HepG2 (cell line): ENCODE measurements at regions not wholly inside any gene's neighbourhood (a gene's known extent, or its start where the extent isn't known, plus 50 kb on each side); places are given as distances from the start of the nearest gene placed in this dataset.

Experiments used
- ATAC-seq: fragments of 200-7000 bp; cut with Tn5 transposase; 3 replicates; pipeline ENCODE4 v1.9.1; 2020; ENCODE audit warnings: mild to moderate bottlenecking, moderate library complexity
- BruUV-seq: library from RNA; stranded (reverse); fragments of 400-500 nt; replicated peaks from 2 replicates; lab custom pipeline; 2021; lab: Mats Ljungman, UMichigan
- CTCF ChIA-PET: fragments of 300-600 bp; formaldehyde crosslinking; extraction: SDS; loops from one replicate; lab custom pipeline; 2021; ENCODE audit warnings: low total read pairs, inconsistent platforms, low intra/inter-chr PET ratio; lab: Yijun Ruan, JAX
- POLR2A ChIA-PET: fragments of 350-600 bp; sonication (Branson Sonifier 250); formaldehyde crosslinking; loops from one replicate; lab custom pipeline; 2020; ENCODE audit warnings: antibody characterized with exemption, inconsistent platforms; lab: Yijun Ruan, JAX
- DNase-seq: peaks from one replicate; pipeline ENCODE4 v3.0.0-alpha.2; 2015; ENCODE audit warnings: low spot score
- FAIRE-seq: peaks from 3 replicates; lab custom pipeline; 2011; peaks lifted over from hg19 to GRCh38; lab: Jason Lieb, UNC
- H2AFZ ChIP-seq: one replicate; pipeline ENCODE4 v1.6.1; 2011; ENCODE audit warnings: low read length, inconsistent platforms
- H3K27ac ChIP-seq: fragments of 300-600 bp; 3 replicates; pipeline ENCODE4 v1.8.0; 2011; ENCODE audit warnings: mixed run types, mild to moderate bottlenecking, mixed read lengths, low read length, inconsistent platforms; ENCODE audit not compliant: insufficient read depth; ENCODE audit errors: extremely low read length
- H3K27me3 ChIP-seq, 2 experiments: fragments of 200-600 bp in 1 of 2; 2 replicates in 1 of 2; 3 replicates in 1 of 2; pipeline versions ENCODE4 v1.6.0 to v1.8.0; 2011; ENCODE audit warnings: low read length in 2 of 2, mild to moderate bottlenecking in 2 of 2, moderate library complexity in 2 of 2, inconsistent platforms in 1 of 2; ENCODE audit not compliant: insufficient read depth in 2 of 2, control insufficient read depth in 1 of 2
- H3K36me3 ChIP-seq, 2 experiments: fragments of 200-600 bp in 1 of 2; replicated peaks in 1 of 2; 2 replicates in 1 of 2; 3 replicates in 1 of 2; pipeline versions ENCODE4 v1.5.1 to v1.8.0; 2011; ENCODE audit warnings: low read length in 2 of 2, inconsistent platforms in 1 of 2; ENCODE audit not compliant: insufficient read depth in 2 of 2, control insufficient read depth in 1 of 2
- H3K4me1 ChIP-seq: 2 replicates; pipeline ENCODE4 v1.5.1; 2012; ENCODE audit warnings: low read length, inconsistent platforms; ENCODE audit not compliant: insufficient read depth
- H3K4me2 ChIP-seq: 2 replicates; pipeline ENCODE4 v1.6.0; 2011; ENCODE audit warnings: low read depth, low read length, inconsistent platforms
- H3K4me3 ChIP-seq, 3 experiments: fragments of 200-600 bp in 1 of 3; sonication (generic), shearing (Covaris generic) in 1 of 3; replicated peaks in 1 of 3; 2 replicates each; pipeline ENCODE4 v1.5.1; 2011 to 2016; ENCODE audit warnings: low read length in 3 of 3, inconsistent platforms in 2 of 3, low read depth in 2 of 3, mild to moderate bottlenecking in 2 of 3, control low read depth in 1 of 3, mixed read lengths in 1 of 3; ENCODE audit not compliant: insufficient read depth in 1 of 3
- H3K79me2 ChIP-seq: one replicate; pipeline ENCODE4 v1.6.1; 2011; ENCODE audit warnings: low read length, inconsistent platforms; ENCODE audit not compliant: insufficient read depth
- H3K9ac ChIP-seq: 2 replicates; pipeline ENCODE4 v1.6.0; 2011; ENCODE audit warnings: mild to moderate bottlenecking, low read depth, low read length, inconsistent platforms; ENCODE audit not compliant: insufficient read depth
- H3K9me3 ChIP-seq: 2 replicates; pipeline ENCODE4 v1.5.1; 2012; ENCODE audit warnings: mild to moderate bottlenecking, low read length
- H4K20me1 ChIP-seq: 2 replicates; pipeline ENCODE4 v1.6.0; 2011; ENCODE audit warnings: inconsistent platforms, mild to moderate bottlenecking, low read length, moderate library complexity; ENCODE audit not compliant: insufficient read depth
- AHDC1 ChIP-seq: sonication (generic); formaldehyde crosslinking; IDR thresholded peaks from 2 replicates; pipeline ENCODE4 v1.5.1; 2020; ENCODE audit warnings: mild to moderate bottlenecking, missing genetic modification reagents, borderline replicate concordance
- MTA1 ChIP-seq: sonication (generic); formaldehyde crosslinking; IDR thresholded peaks from 2 replicates; pipeline ENCODE4 v1.4.0; 2020; ENCODE audit warnings: missing genetic modification reagents, mild to moderate bottlenecking, borderline replicate concordance
- MYC ChIP-seq: sonication (generic); formaldehyde crosslinking; IDR thresholded peaks from 2 replicates; pipeline ENCODE4 v1.9.0; 2021; ENCODE audit warnings: missing genetic modification reagents, borderline replicate concordance
- SALL1 ChIP-seq: sonication (generic); formaldehyde crosslinking; IDR thresholded peaks from 2 replicates; pipeline ENCODE4 v1.8.0; 2022; ENCODE audit warnings: mild to moderate bottlenecking, missing genetic modification reagents
- ZNF501 ChIP-seq: sonication (generic); formaldehyde crosslinking; IDR thresholded peaks from 2 replicates; pipeline ENCODE4 v1.5.1; 2020; ENCODE audit warnings: mild to moderate bottlenecking, moderate library complexity, missing genetic modification reagents
- ZNF776 ChIP-seq: sonication (generic); formaldehyde crosslinking; IDR thresholded peaks from 2 replicates; pipeline ENCODE4 v1.4.0; 2020; ENCODE audit warnings: mild to moderate bottlenecking, missing genetic modification reagents
- WGBS: methylation state at CpG from one replicate; pipeline ENCODE4 v1.1.6; 2017; ENCODE audit warnings: low lambda C conversion rate; 5-methylcytosine and 5-hydroxymethylcytosine counted together
- in situ Hi-C: cut with HindIII; loops from 2 replicates; pipeline ENCODE4 v1.10.0; 2017; ENCODE audit warnings: low pct_unique_long_range_greater_than_20kb; ENCODE audit not compliant: extremely low pct_ligation_motif_present
- intact Hi-C: fragments of 100-400 bp; cut with micrococcal nuclease; formaldehyde crosslinking; loops from one replicate; pipeline ENCODE4 v1.10.0; 2022; ENCODE audit not compliant: unreplicated experiment
- TF ChIP-seq, protein P1 (sequence below): sonication (generic); formaldehyde crosslinking; IDR thresholded peaks from 2 replicates; pipeline ENCODE4 v1.8.1; 2023; ENCODE audit warnings: mild to moderate bottlenecking, inconsistent platforms, moderate library complexity, missing genetic modification reagents, borderline replicate concordance
- TF ChIP-seq, protein P2 (sequence below): sonication (generic); formaldehyde crosslinking; IDR thresholded peaks from 2 replicates; pipeline ENCODE4 v1.4.0; 2020; ENCODE audit warnings: low read depth, mild to moderate bottlenecking, missing genetic modification reagents
- TF ChIP-seq, protein P3 (sequence below): sonication (generic); formaldehyde crosslinking; IDR thresholded peaks from 2 replicates; pipeline ENCODE4 v1.9.0; 2022; ENCODE audit warnings: missing genetic modification reagents, mild to moderate bottlenecking, borderline replicate concordance
- TF ChIP-seq, protein P4 (sequence below): sonication (generic); formaldehyde crosslinking; IDR thresholded peaks from 2 replicates; pipeline ENCODE4 v1.8.1; 2023; ENCODE audit warnings: mild to moderate bottlenecking, missing genetic modification reagents

- H3K36me3 ChIP-seq: no peaks in the 10 kb centered on the region
- H3K4me3 ChIP-seq: peak overlapping the region in 2 of 3 experiments; percentile 19 to 47; a peak in 4 of 6 replicates
- ChIA-PET CTCF (no interaction called here), POLR2A (interaction anchor here (1.2 kb wide), 1 partner anchor 715 kb away, joined by 3 read pairs; no protein-coding TSS in a partner anchor)
- no peaks in the 10 kb centered on the region for H3K9me3 ChIP-seq
- WGBS: 2% methylated on average over 11 of the region's 12 CpGs
- H3K4me2 ChIP-seq: peak overlapping the region; percentile 76
- intact Hi-C loops: loop anchor here (5.0 kb wide), 1 partner anchor 366 kb away; no protein-coding TSS in a partner anchor
- no peaks in the 10 kb centered on the region for H3K79me2 ChIP-seq
- ATAC-seq (peak; percentile 57), DNase-seq (peak; percentile 23), FAIRE-seq (no peak)
- BruUV-seq: no TSS peak
- no peak overlapping the region for H2AFZ ChIP-seq
- H3K9ac ChIP-seq: peak overlapping the region; percentile 4; the same call in 1 of the 2 replicates
- in situ Hi-C loops: loop anchor here (5.0 kb wide), 1 partner anchor 106 kb away; the partner anchor contains the start of gene DUSP22
- H3K4me1 ChIP-seq: peaks cover 45% of the 10 kb centered on the region
- H3K27me3 ChIP-seq: peaks cover 0 to 12% of the 10 kb centered on the region in 2 experiments; a peak in 3 of 5 replicates
- no peaks in the 10 kb centered on the region for H4K20me1 ChIP-seq
- H3K27ac ChIP-seq: no peak overlapping the region
- TF ChIP-seq MTA1 (CRISPR knock-in tag): no peak
- TF ChIP-seq MYC (CRISPR knock-in tag): 0 out of 2 replicates have a peak, but pooled peaks have one; percentile 10
- TF ChIP-seq, protein P1, sequence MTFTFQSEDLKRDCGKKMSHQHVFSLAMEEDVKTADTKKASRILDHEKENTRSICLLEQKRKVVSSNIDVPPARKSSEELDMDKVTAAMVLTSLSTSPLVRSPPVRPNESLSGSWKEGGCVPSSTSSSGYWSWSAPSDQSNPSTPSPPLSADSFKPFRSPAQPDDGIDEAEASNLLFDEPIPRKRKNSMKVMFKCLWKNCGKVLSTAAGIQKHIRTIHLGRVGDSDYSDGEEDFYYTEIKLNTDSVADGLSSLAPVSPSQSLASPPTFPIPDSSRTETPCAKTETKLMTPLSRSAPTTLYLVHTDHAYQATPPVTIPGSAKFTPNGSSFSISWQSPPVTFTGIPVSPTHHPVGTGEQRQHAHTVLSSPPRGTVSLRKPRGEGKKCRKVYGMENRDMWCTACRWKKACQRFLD (CRISPR knock-in tag): no peak
- 0 out of 2 replicates have a peak, but pooled peaks have one; percentile 60 for TF ChIP-seq AHDC1 (CRISPR knock-in tag)
- TF ChIP-seq, protein P2, sequence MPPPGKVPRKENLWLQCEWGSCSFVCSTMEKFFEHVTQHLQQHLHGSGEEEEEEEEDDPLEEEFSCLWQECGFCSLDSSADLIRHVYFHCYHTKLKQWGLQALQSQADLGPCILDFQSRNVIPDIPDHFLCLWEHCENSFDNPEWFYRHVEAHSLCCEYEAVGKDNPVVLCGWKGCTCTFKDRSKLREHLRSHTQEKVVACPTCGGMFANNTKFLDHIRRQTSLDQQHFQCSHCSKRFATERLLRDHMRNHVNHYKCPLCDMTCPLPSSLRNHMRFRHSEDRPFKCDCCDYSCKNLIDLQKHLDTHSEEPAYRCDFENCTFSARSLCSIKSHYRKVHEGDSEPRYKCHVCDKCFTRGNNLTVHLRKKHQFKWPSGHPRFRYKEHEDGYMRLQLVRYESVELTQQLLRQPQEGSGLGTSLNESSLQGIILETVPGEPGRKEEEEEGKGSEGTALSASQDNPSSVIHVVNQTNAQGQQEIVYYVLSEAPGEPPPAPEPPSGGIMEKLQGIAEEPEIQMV (CRISPR knock-in tag): 0 out of 2 replicates have a peak, but pooled peaks have one; percentile 22
- TF ChIP-seq ZNF776 (CRISPR knock-in tag): 0 out of 2 replicates have a peak, but pooled peaks have one; percentile 36
- TF ChIP-seq, protein P3, sequence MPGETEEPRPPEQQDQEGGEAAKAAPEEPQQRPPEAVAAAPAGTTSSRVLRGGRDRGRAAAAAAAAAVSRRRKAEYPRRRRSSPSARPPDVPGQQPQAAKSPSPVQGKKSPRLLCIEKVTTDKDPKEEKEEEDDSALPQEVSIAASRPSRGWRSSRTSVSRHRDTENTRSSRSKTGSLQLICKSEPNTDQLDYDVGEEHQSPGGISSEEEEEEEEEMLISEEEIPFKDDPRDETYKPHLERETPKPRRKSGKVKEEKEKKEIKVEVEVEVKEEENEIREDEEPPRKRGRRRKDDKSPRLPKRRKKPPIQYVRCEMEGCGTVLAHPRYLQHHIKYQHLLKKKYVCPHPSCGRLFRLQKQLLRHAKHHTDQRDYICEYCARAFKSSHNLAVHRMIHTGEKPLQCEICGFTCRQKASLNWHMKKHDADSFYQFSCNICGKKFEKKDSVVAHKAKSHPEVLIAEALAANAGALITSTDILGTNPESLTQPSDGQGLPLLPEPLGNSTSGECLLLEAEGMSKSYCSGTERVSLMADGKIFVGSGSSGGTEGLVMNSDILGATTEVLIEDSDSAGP (CRISPR knock-in tag): 0 out of 2 replicates have a peak, but pooled peaks have one; percentile 52
- TF ChIP-seq, protein P4, sequence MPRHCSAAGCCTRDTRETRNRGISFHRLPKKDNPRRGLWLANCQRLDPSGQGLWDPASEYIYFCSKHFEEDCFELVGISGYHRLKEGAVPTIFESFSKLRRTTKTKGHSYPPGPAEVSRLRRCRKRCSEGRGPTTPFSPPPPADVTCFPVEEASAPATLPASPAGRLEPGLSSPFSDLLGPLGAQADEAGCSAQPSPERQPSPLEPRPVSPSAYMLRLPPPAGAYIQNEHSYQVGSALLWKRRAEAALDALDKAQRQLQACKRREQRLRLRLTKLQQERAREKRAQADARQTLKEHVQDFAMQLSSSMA (CRISPR knock-in tag): 0 out of 2 replicates have a peak, but pooled peaks have one; percentile 16
- peak; percentile 51; the same call in 1 of the 2 replicates for TF ChIP-seq ZNF501
- peak; percentile 28 for TF ChIP-seq SALL1
These were observed 105.8 kb upstream of the DUSP22 start for GRCh38 chr6:186340-186965.
